ENCODE measurements at regions not wholly inside any gene's neighbourhood (a gene's known extent, or its start where the extent isn't known, plus 50 kb on each side); places are given as distances from the start of the nearest gene placed in this dataset.
"Not testable (repeated sequence)": the region's sequence is repeated elsewhere in the genome, so short reads cannot be mapped to it uniquely, and the experiment has no call there.

- TF ChIP-seq, protein P1, sequence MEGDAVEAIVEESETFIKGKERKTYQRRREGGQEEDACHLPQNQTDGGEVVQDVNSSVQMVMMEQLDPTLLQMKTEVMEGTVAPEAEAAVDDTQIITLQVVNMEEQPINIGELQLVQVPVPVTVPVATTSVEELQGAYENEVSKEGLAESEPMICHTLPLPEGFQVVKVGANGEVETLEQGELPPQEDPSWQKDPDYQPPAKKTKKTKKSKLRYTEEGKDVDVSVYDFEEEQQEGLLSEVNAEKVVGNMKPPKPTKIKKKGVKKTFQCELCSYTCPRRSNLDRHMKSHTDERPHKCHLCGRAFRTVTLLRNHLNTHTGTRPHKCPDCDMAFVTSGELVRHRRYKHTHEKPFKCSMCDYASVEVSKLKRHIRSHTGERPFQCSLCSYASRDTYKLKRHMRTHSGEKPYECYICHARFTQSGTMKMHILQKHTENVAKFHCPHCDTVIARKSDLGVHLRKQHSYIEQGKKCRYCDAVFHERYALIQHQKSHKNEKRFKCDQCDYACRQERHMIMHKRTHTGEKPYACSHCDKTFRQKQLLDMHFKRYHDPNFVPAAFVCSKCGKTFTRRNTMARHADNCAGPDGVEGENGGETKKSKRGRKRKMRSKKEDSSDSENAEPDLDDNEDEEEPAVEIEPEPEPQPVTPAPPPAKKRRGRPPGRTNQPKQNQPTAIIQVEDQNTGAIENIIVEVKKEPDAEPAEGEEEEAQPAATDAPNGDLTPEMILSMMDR (IDR thresholded peaks at IDR 0.05): no peak
- H3K9ac ChIP-seq (ENCODE audit: low read depth in 2 of 2, low read length in 2 of 2): no peak overlapping the region
- no peaks in the 10 kb centered on the region for H3K4me1 ChIP-seq
- no peak overlapping the region for H3K4me3 ChIP-seq
- DNase-seq: no peak
- no peaks in the 10 kb centered on the region for H3K27me3 ChIP-seq
- no peak overlapping the region for H3K27ac ChIP-seq
- H3K36me3 ChIP-seq: no peaks in the 10 kb centered on the region
- intact Hi-C loops (cut with DNase I): no loop called here
- H3K9me3 ChIP-seq: no peaks in the 10 kb centered on the region
Measured at GRCh38 chr3:75896265-75896664, 110.9 kb upstream of the ZNF717 start.

GRCh38 chr3:75901446-75901845 lies 116.1 kb upstream of the ZNF717 start:
- H3K36me3 ChIP-seq; H3K4me1 ChIP-seq; H3K27ac ChIP-seq; intact Hi-C loops (cut with DNase I); DNase-seq; H3K4me3 ChIP-seq; H3K9me3 ChIP-seq; H3K27me3 ChIP-seq; H3K9ac ChIP-seq (ENCODE audit: low read depth in 2 of 2, low read length in 2 of 2): not testable (repeated sequence)

DNA sequence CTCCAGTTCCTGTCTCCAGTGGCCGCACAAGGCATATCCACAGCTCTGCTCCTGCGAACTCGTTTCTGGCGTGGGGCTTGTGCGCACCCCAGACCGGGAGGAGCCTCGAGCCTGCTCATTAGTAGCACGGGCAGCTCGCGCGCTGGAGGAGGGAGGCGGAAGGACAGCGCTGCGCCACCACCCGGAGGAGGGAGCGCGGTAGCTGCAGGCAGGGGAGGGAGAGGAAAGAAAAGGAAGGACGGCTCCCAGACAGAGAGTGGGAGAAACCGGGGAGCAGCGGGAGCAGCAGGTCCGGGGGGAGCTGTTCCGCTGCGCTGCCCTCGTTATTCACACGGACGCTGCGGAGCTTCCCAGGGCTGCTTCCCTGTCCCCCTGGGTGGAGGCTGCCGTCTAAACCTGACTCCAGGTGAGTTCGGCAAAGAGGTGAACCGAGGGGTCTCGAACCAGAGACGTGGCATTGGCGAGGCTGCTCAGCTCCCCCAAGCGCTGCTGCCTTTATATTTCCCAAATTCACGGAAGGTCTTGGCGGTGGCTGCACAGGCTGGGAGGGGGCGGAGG lies 121.3 kb upstream of the ZNF717 start:
- Histone ChIP-seq H3K27ac (no peak overlapping the region), H3K4me3 (no peak overlapping the region), H3K9ac (ENCODE audit: low read depth in 2 of 2, low read length in 2 of 2) (no peak overlapping the region), H3K9me3 (no peaks in the 10 kb centered on the region), H3K36me3 (no peaks in the 10 kb centered on the region), H3K27me3 (no peaks in the 10 kb centered on the region), H3K4me1 (no peaks in the 10 kb centered on the region)
- intact Hi-C loops (cut with DNase I): no loop called here
- no peak for DNase-seq
- TF ChIP-seq, protein P1 (IDR thresholded peaks at IDR 0.05): no peak

DNA sequence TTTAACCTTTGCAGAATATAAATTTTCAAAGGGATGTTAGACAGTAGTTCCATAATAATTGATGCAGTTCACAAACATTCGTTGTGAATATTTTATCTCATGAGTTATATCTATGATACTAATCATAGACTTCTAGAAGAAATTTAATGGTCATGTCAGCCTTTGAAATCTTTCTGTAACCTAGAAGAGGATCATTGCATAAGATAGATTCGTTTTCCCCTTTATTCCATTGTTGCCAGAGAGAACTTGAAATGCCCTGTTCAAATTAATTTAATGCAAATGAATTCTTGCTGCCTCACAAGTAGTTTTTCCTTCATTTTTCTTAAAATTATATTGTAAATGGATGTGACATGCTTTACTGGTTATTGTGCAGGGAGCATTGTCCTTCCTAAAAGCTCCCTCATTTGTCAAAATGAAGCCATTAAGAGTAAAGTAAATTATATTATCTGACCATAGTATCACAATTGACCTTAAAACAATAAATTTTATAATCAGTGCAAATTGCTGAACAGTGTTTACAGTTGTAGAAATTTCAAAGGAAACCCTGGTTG lies 128.5 kb upstream of the ZNF717 start:
- H3K36me3 ChIP-seq: no peaks in the 10 kb centered on the region
- intact Hi-C loops (cut with DNase I): no loop called here
- no peak overlapping the region for H3K9ac ChIP-seq (ENCODE audit: low read depth in 2 of 2, low read length in 2 of 2)
- no peaks in the 10 kb centered on the region for H3K9me3 ChIP-seq
- no peak overlapping the region for H3K27ac ChIP-seq
- no peak overlapping the region for H3K4me3 ChIP-seq
- no peaks in the 10 kb centered on the region for H3K4me1 ChIP-seq
- TF ChIP-seq, protein P1 (IDR thresholded peaks at IDR 0.05): no peak
- DNase-seq: no peak
- H3K27me3 ChIP-seq: no peaks in the 10 kb centered on the region

GRCh38 chr3:75914741-75915140 lies 129.4 kb upstream of the ZNF717 start:
- H3K4me3 ChIP-seq; intact Hi-C loops (cut with DNase I); DNase-seq: not testable (repeated sequence)

DNA sequence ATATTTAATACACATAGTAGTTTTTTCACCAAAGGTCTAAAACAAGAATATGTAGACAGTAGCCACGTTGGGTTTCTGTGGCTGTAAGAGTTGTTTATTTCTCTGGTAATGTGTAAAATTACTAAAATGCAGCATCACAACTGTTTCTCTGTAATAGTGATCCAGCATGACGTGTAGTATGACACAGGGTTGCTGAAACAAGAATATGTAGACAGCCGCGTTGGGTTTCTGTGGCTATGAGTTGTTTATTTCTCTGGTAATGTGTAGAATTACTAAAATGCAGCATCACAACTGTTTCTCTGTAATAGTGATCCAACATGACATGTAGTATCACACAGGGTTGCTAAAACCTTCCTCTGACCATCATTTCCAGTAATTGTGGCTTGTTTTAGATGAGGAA lies 153.6 kb upstream of the ZNF717 start:
- intact Hi-C loops (cut with DNase I): no loop called here
- Histone ChIP-seq H3K4me3 (no peak overlapping the region), H3K27me3 (no peaks in the 10 kb centered on the region), H3K4me1 (no peaks in the 10 kb centered on the region), H3K36me3 (no peaks in the 10 kb centered on the region), H3K9me3 (no peaks in the 10 kb centered on the region), H3K9ac (ENCODE audit: low read depth in 2 of 2, low read length in 2 of 2) (no peak overlapping the region), H3K27ac (no peak overlapping the region)
- TF ChIP-seq, protein P1 (IDR thresholded peaks at IDR 0.05): no peak
- DNase-seq: no peak

More at GRCh38 chr3:75914741-75915140, 129.4 kb upstream of the ZNF717 start:
- not testable (repeated sequence) for H3K4me1 ChIP-seq; H3K36me3 ChIP-seq; H3K9ac ChIP-seq (ENCODE audit: low read depth in 2 of 2, low read length in 2 of 2); H3K27me3 ChIP-seq; H3K9me3 ChIP-seq; H3K27ac ChIP-seq

Measured in colonic mucosa (tissue), 4 donors.